ENCODE measurements at regions not wholly inside any gene's neighbourhood (a gene's known extent, or its start where the extent isn't known, plus 50 kb on each side); places are given as distances from the start of the nearest gene placed in this dataset.

- H3K36me3 ChIP-seq (ENCODE audit: control insufficient read depth, insufficient read depth, low read length): no peaks in the 10 kb centered on the region
- H3K27ac ChIP-seq: no peak overlapping the region
- H3K4me3 ChIP-seq (ENCODE audit: low read depth, low read length): no peak overlapping the region
- H2AFZ ChIP-seq: no peak overlapping the region
- no peaks in the 10 kb centered on the region for H3K4me1 ChIP-seq
- H3K9me3 ChIP-seq (ENCODE audit: control insufficient read depth, low read length): no peaks in the 10 kb centered on the region
- H3K27me3 ChIP-seq (ENCODE audit: control insufficient read depth, insufficient read depth, low read length): no peaks in the 10 kb centered on the region
- no peaks in the 10 kb centered on the region for H3K79me2 ChIP-seq
- H3K9ac ChIP-seq: no peak overlapping the region
- no peak for TF ChIP-seq CTCF (IDR thresholded peaks at IDR 0.05)
- H3K4me2 ChIP-seq (ENCODE audit: low read length): no peak overlapping the region
Measured at GRCh38 chr12:93085383-93086287, 156.5 kb upstream of the EEA1 start.

GRCh38 chr12:93086288-93086727 lies 157.2 kb upstream of the EEA1 start:
- no peak for TF ChIP-seq CTCF (IDR thresholded peaks at IDR 0.05)
- H2AFZ ChIP-seq: no peak overlapping the region
- H3K9ac ChIP-seq: no peak overlapping the region
- no peaks in the 10 kb centered on the region for H3K79me2 ChIP-seq
- no peaks in the 10 kb centered on the region for H3K36me3 ChIP-seq (ENCODE audit: control insufficient read depth, insufficient read depth, low read length)
- no peak overlapping the region for H3K27ac ChIP-seq
- H3K4me2 ChIP-seq (ENCODE audit: low read length): no peak overlapping the region
- H3K9me3 ChIP-seq (ENCODE audit: control insufficient read depth, low read length): no peaks in the 10 kb centered on the region
- H3K4me3 ChIP-seq (ENCODE audit: low read depth, low read length): no peak overlapping the region
- H3K4me1 ChIP-seq: no peaks in the 10 kb centered on the region
- no peaks in the 10 kb centered on the region for H3K27me3 ChIP-seq (ENCODE audit: control insufficient read depth, insufficient read depth, low read length)

- no peaks in the 10 kb centered on the region for H3K9me3 ChIP-seq (ENCODE audit: control insufficient read depth, low read length)
- TF ChIP-seq CTCF (IDR thresholded peaks at IDR 0.05): no peak
- no peaks in the 10 kb centered on the region for H3K79me2 ChIP-seq
- H3K4me3 ChIP-seq (ENCODE audit: low read depth, low read length): no peak overlapping the region
- no peaks in the 10 kb centered on the region for H3K4me1 ChIP-seq
- H3K27me3 ChIP-seq (ENCODE audit: control insufficient read depth, insufficient read depth, low read length): no peaks in the 10 kb centered on the region
- H3K9ac ChIP-seq: no peak overlapping the region
- H3K36me3 ChIP-seq (ENCODE audit: control insufficient read depth, insufficient read depth, low read length): no peaks in the 10 kb centered on the region
- no peak overlapping the region for H3K27ac ChIP-seq
- H3K4me2 ChIP-seq (ENCODE audit: low read length): no peak overlapping the region
- no peak overlapping the region for H2AFZ ChIP-seq
Measured at GRCh38 chr12:93087840-93088610, 158.9 kb upstream of the EEA1 start.

- Histone ChIP-seq H3K4me1 (no peaks in the 10 kb centered on the region), H3K27ac (no peak overlapping the region), H3K79me2 (no peaks in the 10 kb centered on the region), H3K4me3 (ENCODE audit: low read depth, low read length) (no peak overlapping the region), H3K9me3 (ENCODE audit: control insufficient read depth, low read length) (no peaks in the 10 kb centered on the region), H3K27me3 (ENCODE audit: control insufficient read depth, insufficient read depth, low read length) (no peaks in the 10 kb centered on the region), H3K9ac (no peak overlapping the region), H2AFZ (no peak overlapping the region), H3K36me3 (ENCODE audit: control insufficient read depth, insufficient read depth, low read length) (no peaks in the 10 kb centered on the region), H3K4me2 (ENCODE audit: low read length) (no peak overlapping the region)
- no peak for TF ChIP-seq CTCF (IDR thresholded peaks at IDR 0.05)
Measured at GRCh38 chr12:93089805-93090569, 160.9 kb upstream of the EEA1 start.
